ENCODE measurements at regions not wholly inside any gene's neighbourhood (a gene's known extent, or its start where the extent isn't known, plus 50 kb on each side); places are given as distances from the start of the nearest gene placed in this dataset.

GRCh38 chr4:12053966-12054365, 625.3 kb upstream of the HS3ST1 start:
- no peaks in the 10 kb centered on the region for H4K20me1 ChIP-seq (replicated peaks; ENCODE audit: control insufficient read depth, insufficient read depth, low read length)
- FAIRE-seq = no peak
- H3K36me3 ChIP-seq (ENCODE audit: control insufficient read depth, insufficient read depth, low read length) = no peaks in the 10 kb centered on the region
- no peak overlapping the region for H3K4me3 ChIP-seq
- H3K9me1 ChIP-seq (ENCODE audit: control insufficient read depth, insufficient read depth, low read length) = no peaks in the 10 kb centered on the region
- no peak for ATAC-seq
- no peaks in the 10 kb centered on the region for H3K4me1 ChIP-seq (replicated peaks in 1 of 2; ENCODE audit: control insufficient read depth in 2 of 2, insufficient read depth in 2 of 2, low read length in 2 of 2)
- in situ Hi-C loops (cut with MboI) (no loop called here), intact Hi-C loops (cut with micrococcal nuclease) (no loop called here)
- no peak overlapping the region for H2AFZ ChIP-seq (ENCODE audit: low read depth, low read length)
- no peaks in the 10 kb centered on the region for H3K27me3 ChIP-seq (ENCODE audit: control insufficient read depth in 2 of 2, insufficient read depth in 2 of 2, low read length in 2 of 2)
- POLR2A ChIA-PET = no interaction called here
- H3K9me3 ChIP-seq (replicated peaks; ENCODE audit: control insufficient read depth, insufficient read depth, low read depth, low read length) = no peaks in the 10 kb centered on the region
- no peak overlapping the region for H3K27ac ChIP-seq (ENCODE audit: extremely low read depth, low read depth, low read length)
- CTCF ChIA-PET (ENCODE audit: low intra/inter-chr PET ratio) = no interaction called here
- no peaks in the 10 kb centered on the region for H3K79me2 ChIP-seq (ENCODE audit: control insufficient read depth, insufficient read depth, low read length)
- WGBS (ENCODE audit: insufficient coverage, low coverage, missing lambda C conversion rate) = 0% methylated on average over 2 of the region's 2 CpGs
- TF ChIP-seq DPF2 (IDR thresholded peaks at IDR 0.05) = no peak
- TF ChIP-seq SUPT5H (IDR thresholded peaks at IDR 0.05) = no peak
- no peak for TF ChIP-seq EP300 (IDR thresholded peaks at IDR 0.05; ENCODE audit: low read length)
- TF ChIP-seq LARP7 (IDR thresholded peaks at IDR 0.05) = no peak
- TF ChIP-seq PURB (CRISPR knock-in tag; IDR thresholded peaks at IDR 0.05; ENCODE audit: low read depth) = no peak
- TF ChIP-seq RERE (CRISPR knock-in tag; IDR thresholded peaks at IDR 0.05; ENCODE audit: borderline replicate concordance) = no peak
- TF ChIP-seq DMBX1 (CRISPR knock-in tag; IDR thresholded peaks at IDR 0.05; ENCODE audit: borderline replicate concordance) = no peak
- TF ChIP-seq ZNF311 (CRISPR knock-in tag; IDR thresholded peaks at IDR 0.05) = no peak
- no peak for TF ChIP-seq YBX1 (IDR thresholded peaks at IDR 0.05)
- no peak for TF ChIP-seq TSC22D4 (tag; IDR thresholded peaks at IDR 0.05)
- H3K4me2 ChIP-seq (ENCODE audit: insufficient read depth, low read length) = no peak overlapping the region
- BruUV-seq (replicated peaks) = no TSS peak
- H3K9ac ChIP-seq (ENCODE audit: insufficient read depth in 1 of 2, low read depth in 2 of 2, low read length in 2 of 2) = no peak overlapping the region
- no peak for DNase-seq (ENCODE audit: extremely low read depth in 1 of 4, low spot score in 3 of 4)

All from K562 (cell line).